ENCODE measurements at regions not wholly inside any gene's neighbourhood (a gene's known extent, or its start where the extent isn't known, plus 50 kb on each side); places are given as distances from the start of the nearest gene placed in this dataset.
"Not testable (repeated sequence)": the region's sequence is repeated elsewhere in the genome, so short reads cannot be mapped to it uniquely, and the experiment has no call there.

DNA sequence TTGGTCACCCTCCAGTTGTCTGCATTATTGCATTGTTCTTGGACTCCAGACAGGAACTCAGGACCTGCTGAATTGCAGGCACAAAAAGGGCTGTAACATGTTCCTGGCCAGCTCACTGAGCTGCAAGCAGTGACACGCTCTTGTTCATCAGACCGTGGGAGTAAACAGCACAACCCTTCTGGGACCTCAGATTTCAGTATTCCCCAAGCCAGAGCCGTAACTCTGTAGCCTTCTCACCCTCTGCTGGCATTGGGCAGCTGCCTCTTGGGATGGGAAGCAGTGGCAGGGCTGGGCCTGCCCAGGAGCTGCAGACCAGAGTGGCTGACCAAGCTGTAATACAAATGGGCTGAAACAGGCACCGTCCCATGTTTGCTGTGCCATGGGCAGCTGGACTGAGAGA lies 607.1 kb upstream of the BCHE start:
- H3K4me1 Mint-ChIP-seq (ENCODE audit: unreplicated experiment): no peaks in the 10 kb centered on the region
- H3K27ac Mint-ChIP-seq (ENCODE audit: unreplicated experiment): no peak overlapping the region
- no peak overlapping the region for H3K4me3 Mint-ChIP-seq (ENCODE audit: unreplicated experiment)
- TF ChIP-seq, protein P1, sequence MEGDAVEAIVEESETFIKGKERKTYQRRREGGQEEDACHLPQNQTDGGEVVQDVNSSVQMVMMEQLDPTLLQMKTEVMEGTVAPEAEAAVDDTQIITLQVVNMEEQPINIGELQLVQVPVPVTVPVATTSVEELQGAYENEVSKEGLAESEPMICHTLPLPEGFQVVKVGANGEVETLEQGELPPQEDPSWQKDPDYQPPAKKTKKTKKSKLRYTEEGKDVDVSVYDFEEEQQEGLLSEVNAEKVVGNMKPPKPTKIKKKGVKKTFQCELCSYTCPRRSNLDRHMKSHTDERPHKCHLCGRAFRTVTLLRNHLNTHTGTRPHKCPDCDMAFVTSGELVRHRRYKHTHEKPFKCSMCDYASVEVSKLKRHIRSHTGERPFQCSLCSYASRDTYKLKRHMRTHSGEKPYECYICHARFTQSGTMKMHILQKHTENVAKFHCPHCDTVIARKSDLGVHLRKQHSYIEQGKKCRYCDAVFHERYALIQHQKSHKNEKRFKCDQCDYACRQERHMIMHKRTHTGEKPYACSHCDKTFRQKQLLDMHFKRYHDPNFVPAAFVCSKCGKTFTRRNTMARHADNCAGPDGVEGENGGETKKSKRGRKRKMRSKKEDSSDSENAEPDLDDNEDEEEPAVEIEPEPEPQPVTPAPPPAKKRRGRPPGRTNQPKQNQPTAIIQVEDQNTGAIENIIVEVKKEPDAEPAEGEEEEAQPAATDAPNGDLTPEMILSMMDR (IDR thresholded peaks at IDR 0.05): no peak
- peaks cover 3% of the 10 kb centered on the region for H3K27me3 Mint-ChIP-seq (ENCODE audit: unreplicated experiment)
- H3K9me3 Mint-ChIP-seq (ENCODE audit: unreplicated experiment): no peaks in the 10 kb centered on the region
- no peak for DNase-seq (ENCODE audit: extremely low spot score, unreplicated experiment)
- no peaks in the 10 kb centered on the region for H3K36me3 Mint-ChIP-seq (ENCODE audit: unreplicated experiment)

GRCh38 chr3:166435469-166436057 lies 598.3 kb upstream of the BCHE start:
- Mint-ChIP-seq H3K9me3 (ENCODE audit: unreplicated experiment) (no peaks in the 10 kb centered on the region), H3K36me3 (ENCODE audit: unreplicated experiment) (no peaks in the 10 kb centered on the region)
- DNase-seq (ENCODE audit: extremely low spot score, unreplicated experiment): no peak

GRCh38 chr3:166433060-166433459 lies 595.8 kb upstream of the BCHE start:
- Mint-ChIP-seq H3K4me1 (ENCODE audit: unreplicated experiment) (no peaks in the 10 kb centered on the region), H3K4me3 (ENCODE audit: unreplicated experiment) (no peak overlapping the region), H3K36me3 (ENCODE audit: unreplicated experiment) (no peaks in the 10 kb centered on the region), H3K27ac (ENCODE audit: unreplicated experiment) (no peak overlapping the region), H3K9me3 (ENCODE audit: unreplicated experiment) (no peaks in the 10 kb centered on the region), H3K27me3 (ENCODE audit: unreplicated experiment) (peaks cover 5% of the 10 kb centered on the region)
- DNase-seq (ENCODE audit: extremely low spot score, unreplicated experiment): no peak
- TF ChIP-seq, protein P1 (IDR thresholded peaks at IDR 0.05): no peak

More at GRCh38 chr3:166435469-166436057, 598.3 kb upstream of the BCHE start:
- Mint-ChIP-seq H3K27me3 (ENCODE audit: unreplicated experiment) (peaks cover 3% of the 10 kb centered on the region), H3K27ac (ENCODE audit: unreplicated experiment) (no peak overlapping the region), H3K4me3 (ENCODE audit: unreplicated experiment) (no peak overlapping the region), H3K4me1 (ENCODE audit: unreplicated experiment) (no peaks in the 10 kb centered on the region)
- TF ChIP-seq, protein P1 (IDR thresholded peaks at IDR 0.05): no peak

DNA sequence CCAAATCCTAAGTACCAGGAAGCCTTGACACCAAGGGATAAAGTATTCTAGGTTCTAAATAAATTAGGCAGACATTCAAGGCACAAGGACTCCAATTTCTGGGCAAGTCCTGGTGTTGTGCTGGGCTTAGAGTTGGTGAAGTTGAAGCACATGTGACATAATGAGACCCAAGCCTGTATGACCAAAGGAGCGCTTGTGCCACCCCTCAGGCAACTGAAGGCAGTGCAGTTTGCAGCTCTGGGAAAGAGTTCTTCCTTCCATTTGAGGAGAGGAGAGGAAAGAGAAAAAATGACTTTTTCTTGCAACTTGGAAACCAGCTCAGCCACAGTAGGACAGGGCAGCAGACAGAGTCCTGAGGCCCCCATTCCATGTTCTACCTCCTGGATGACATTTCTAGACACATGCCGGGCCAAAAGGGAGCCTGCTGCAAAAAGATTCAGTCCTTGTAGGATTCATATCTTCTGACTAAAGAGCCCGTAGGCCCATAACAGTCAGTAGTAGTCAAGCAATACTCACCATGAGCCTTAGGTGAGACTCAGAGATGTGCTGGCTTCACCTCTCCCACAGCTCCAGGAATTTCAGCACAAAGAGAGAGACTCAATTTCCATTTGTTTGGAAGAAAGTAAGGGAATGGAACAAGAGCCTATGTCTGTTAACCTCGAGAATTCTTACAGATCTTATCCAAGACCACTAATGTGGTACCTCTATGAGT lies 588.8 kb upstream of the BCHE start:
- no peak for DNase-seq (ENCODE audit: extremely low spot score, unreplicated experiment)
- peaks cover 5% of the 10 kb centered on the region for H3K27me3 Mint-ChIP-seq (ENCODE audit: unreplicated experiment)
- H3K36me3 Mint-ChIP-seq (ENCODE audit: unreplicated experiment): no peaks in the 10 kb centered on the region
- peaks cover 5% of the 10 kb centered on the region for H3K9me3 Mint-ChIP-seq (ENCODE audit: unreplicated experiment)
- H3K27ac Mint-ChIP-seq (ENCODE audit: unreplicated experiment): no peak overlapping the region
- TF ChIP-seq, protein P1 (IDR thresholded peaks at IDR 0.05): no peak
- H3K4me1 Mint-ChIP-seq (ENCODE audit: unreplicated experiment): peaks cover 2% of the 10 kb centered on the region
- H3K4me3 Mint-ChIP-seq (ENCODE audit: unreplicated experiment): no peak overlapping the region

GRCh38 chr3:166425021-166425420 lies 587.8 kb upstream of the BCHE start:
- no peaks in the 10 kb centered on the region for H3K36me3 Mint-ChIP-seq (ENCODE audit: unreplicated experiment)
- no peak overlapping the region for H3K4me3 Mint-ChIP-seq (ENCODE audit: unreplicated experiment)
- no peak for DNase-seq (ENCODE audit: extremely low spot score, unreplicated experiment)
- no peak overlapping the region for H3K27ac Mint-ChIP-seq (ENCODE audit: unreplicated experiment)
- peaks cover 2% of the 10 kb centered on the region for H3K4me1 Mint-ChIP-seq (ENCODE audit: unreplicated experiment)
- peaks cover 10% of the 10 kb centered on the region for H3K9me3 Mint-ChIP-seq (ENCODE audit: unreplicated experiment)
- H3K27me3 Mint-ChIP-seq (ENCODE audit: unreplicated experiment): peaks cover 3% of the 10 kb centered on the region
- TF ChIP-seq, protein P1 (IDR thresholded peaks at IDR 0.05): no peak

DNA sequence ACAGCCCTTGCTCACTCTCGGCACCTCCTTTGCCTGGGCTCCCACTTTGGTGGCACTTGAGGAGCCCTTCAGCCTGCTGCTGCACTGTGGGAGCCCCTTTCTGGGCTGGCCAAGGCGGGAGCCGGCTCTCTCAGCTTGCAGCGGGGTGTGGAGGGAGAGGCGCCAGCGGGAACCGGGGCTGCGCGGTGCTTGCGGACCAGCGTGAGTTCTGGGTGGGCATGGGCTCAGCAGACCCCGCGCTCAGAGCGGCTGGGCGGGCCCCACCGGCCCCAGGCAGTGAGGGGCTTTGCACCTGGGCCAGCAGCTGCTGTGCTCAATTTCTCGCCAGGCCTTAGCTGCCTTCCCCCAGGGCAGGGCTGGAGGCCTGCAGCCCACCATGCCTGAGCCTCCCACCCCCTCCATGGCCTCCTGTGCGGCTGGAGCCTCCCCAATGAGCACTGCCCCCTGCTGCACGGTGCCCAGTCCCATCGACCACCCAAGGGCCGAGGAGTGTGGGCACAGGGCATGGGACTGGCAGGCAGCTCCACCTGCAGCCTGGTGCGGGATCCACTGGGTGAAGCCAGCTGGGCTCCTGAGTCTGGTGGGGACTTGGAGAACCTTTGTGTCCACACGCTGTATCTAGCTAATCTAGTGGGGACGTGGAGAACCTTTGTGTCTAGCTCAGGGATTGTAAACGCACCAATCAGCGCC lies 586.7 kb upstream of the BCHE start:
- H3K4me1 Mint-ChIP-seq (ENCODE audit: unreplicated experiment); H3K4me3 Mint-ChIP-seq (ENCODE audit: unreplicated experiment); H3K27me3 Mint-ChIP-seq (ENCODE audit: unreplicated experiment); H3K27ac Mint-ChIP-seq (ENCODE audit: unreplicated experiment); DNase-seq (ENCODE audit: extremely low spot score, unreplicated experiment); H3K36me3 Mint-ChIP-seq (ENCODE audit: unreplicated experiment): not testable (repeated sequence)
- H3K9me3 Mint-ChIP-seq (ENCODE audit: unreplicated experiment): peaks cover 11% of the 10 kb centered on the region

Measured in osteocyte (in vitro differentiated cells).